Keratinocyte (primary cell): ENCODE measurements at regions not wholly inside any gene's neighbourhood (a gene's known extent, or its start where the extent isn't known, plus 50 kb on each side); places are given as distances from the start of the nearest gene placed in this dataset.

Experiments
- DNase-seq: peaks from one replicate; pipeline ENCODE4 v3.0.0-alpha.2; 2011; ENCODE audit warnings: low read depth, missing footprints, low spot score
- FAIRE-seq: peaks from 2 replicates; lab custom pipeline; 2011; peaks lifted over from hg19 to GRCh38; lab: Jason Lieb, UNC
- H2AFZ ChIP-seq: 2 replicates; pipeline ENCODE4 v1.6.0; 2012; ENCODE audit warnings: low read length, control low read depth, inconsistent platforms; ENCODE audit not compliant: control insufficient read depth
- H3K27ac ChIP-seq: 2 replicates; pipeline ENCODE4 v1.5.1; 2011; ENCODE audit warnings: low read length; ENCODE audit not compliant: control insufficient read depth, insufficient read depth
- H3K27me3 ChIP-seq: 3 replicates; pipeline ENCODE4 v1.6.0; 2011; ENCODE audit warnings: low read length; ENCODE audit not compliant: control insufficient read depth, insufficient read depth; ENCODE audit errors: extremely low read depth
- H3K36me3 ChIP-seq, 2 experiments: 2 replicates in 1 of 2; 3 replicates in 1 of 2; pipeline ENCODE4 v1.5.1; 2011; ENCODE audit warnings: low read length in 2 of 2, mild to moderate bottlenecking in 1 of 2; ENCODE audit not compliant: control insufficient read depth in 2 of 2, insufficient read depth in 2 of 2; ENCODE audit errors: extremely low read depth in 1 of 2
- H3K4me1 ChIP-seq: 3 replicates; pipeline ENCODE4 v1.5.1; 2011; ENCODE audit warnings: low read length; ENCODE audit not compliant: control insufficient read depth, insufficient read depth; ENCODE audit errors: extremely low read depth
- H3K4me2 ChIP-seq: 3 replicates; pipeline ENCODE4 v1.6.0; 2011; ENCODE audit warnings: low read depth, low read length; ENCODE audit not compliant: control insufficient read depth, insufficient read depth; ENCODE audit errors: extremely low read depth
- H3K4me3 ChIP-seq, 3 experiments: fragments of 200-600 bp in 1 of 3; sonication (generic) in 1 of 3; 2 replicates in 2 of 3; 3 replicates in 1 of 3; pipeline ENCODE4 v1.5.1; 2011 to 2016; ENCODE audit warnings: low read length in 3 of 3, mild to moderate bottlenecking in 3 of 3, control low read depth in 2 of 3, inconsistent platforms in 1 of 3, low read depth in 1 of 3, mixed read lengths in 1 of 3, mixed run types in 1 of 3, moderate library complexity in 1 of 3; ENCODE audit not compliant: control insufficient read depth in 2 of 3, insufficient read depth in 2 of 3; ENCODE audit errors: extremely low read depth in 1 of 3
- H3K79me2 ChIP-seq: 2 replicates; pipeline ENCODE4 v1.6.0; 2012; ENCODE audit warnings: low read length; ENCODE audit not compliant: control insufficient read depth, insufficient read depth
- H3K9ac ChIP-seq: 3 replicates; pipeline ENCODE4 v1.6.0; 2011; ENCODE audit warnings: low read length; ENCODE audit not compliant: control insufficient read depth, insufficient read depth; ENCODE audit errors: extremely low read depth
- H3K9me1 ChIP-seq: 3 replicates; pipeline ENCODE4 v1.6.0; 2011; ENCODE audit warnings: low read length; ENCODE audit not compliant: control insufficient read depth, insufficient read depth; ENCODE audit errors: extremely low read depth
- H3K9me3 ChIP-seq: 2 replicates; pipeline ENCODE4 v1.5.1; 2012; ENCODE audit warnings: low read depth, low read length; ENCODE audit not compliant: control insufficient read depth
- H4K20me1 ChIP-seq: 3 replicates; pipeline ENCODE4 v1.6.0; 2011; ENCODE audit warnings: low read length; ENCODE audit not compliant: control insufficient read depth, insufficient read depth; ENCODE audit errors: extremely low read depth
- EZH2 ChIP-seq: IDR thresholded peaks from one replicate; pipeline ENCODE4 v1.6.1; 2012; ENCODE audit warnings: inconsistent platforms, mild to moderate bottlenecking, low read length, moderate library complexity
- dilution Hi-C: fragments of 300-500 bp; cut with MboI; formaldehyde crosslinking; loops from one replicate; pipeline ENCODE4 v1.7.0; 2020; ENCODE audit warnings: low sequenced_read_pairs; ENCODE audit not compliant: extremely low pct_ligation_motif_present
- TF ChIP-seq, protein P1 (sequence below), 3 experiments: IDR thresholded peaks in 1 of 3; conservative IDR thresholded peaks in 1 of 3; optimal IDR thresholded peaks in 1 of 3; 2 replicates in 2 of 3; 3 replicates in 1 of 3; pipeline versions ENCODE3 to v1.5.1; 2011; ENCODE audit warnings: low read length in 3 of 3, mild to moderate bottlenecking in 3 of 3, moderate library complexity in 2 of 3, control low read depth in 1 of 3, inconsistent platforms in 1 of 3; ENCODE audit not compliant: insufficient read depth in 2 of 3; ENCODE audit errors: extremely low read depth in 1 of 3

DNA sequence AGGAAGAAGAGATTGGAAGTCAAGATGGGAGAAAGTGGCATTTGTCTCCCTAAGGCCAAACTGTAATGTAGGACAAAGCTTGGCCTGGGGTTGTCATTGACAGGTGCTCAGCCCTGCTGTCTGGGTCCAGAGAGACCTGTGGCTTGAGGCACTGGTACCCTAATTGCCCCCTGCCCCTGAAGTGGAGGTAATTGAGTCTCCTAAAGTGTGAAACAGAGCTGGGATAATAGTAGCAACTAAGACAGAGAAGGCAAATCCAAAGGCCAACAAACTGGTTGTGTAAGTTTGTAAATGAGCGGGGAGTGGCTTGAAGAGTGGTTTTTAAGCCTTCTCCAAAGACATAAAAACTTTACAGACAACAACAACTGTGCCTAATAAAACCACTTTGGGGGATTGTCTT is 264.2 kb upstream of the ROPN1 start:
- Histone ChIP-seq H3K36me3 (no peaks in the 10 kb centered on the region), H3K9me3 (no peaks in the 10 kb centered on the region), H3K4me3 (no peak overlapping the region), H2AFZ (peak overlapping the region; percentile 65), H3K79me2 (no peaks in the 10 kb centered on the region), H3K9me1 (no peaks in the 10 kb centered on the region), H3K4me2 (peak overlapping the region; percentile 53), H3K27me3 (no peaks in the 10 kb centered on the region), H4K20me1 (no peaks in the 10 kb centered on the region), H3K4me1 (peaks cover 34% of the 10 kb centered on the region), H3K27ac (no peak overlapping the region), H3K9ac (no peak overlapping the region)
- FAIRE-seq (peak; percentile 76), DNase-seq (no peak)
- dilution Hi-C loops, result no loop called here
- TF ChIP-seq, protein P1, sequence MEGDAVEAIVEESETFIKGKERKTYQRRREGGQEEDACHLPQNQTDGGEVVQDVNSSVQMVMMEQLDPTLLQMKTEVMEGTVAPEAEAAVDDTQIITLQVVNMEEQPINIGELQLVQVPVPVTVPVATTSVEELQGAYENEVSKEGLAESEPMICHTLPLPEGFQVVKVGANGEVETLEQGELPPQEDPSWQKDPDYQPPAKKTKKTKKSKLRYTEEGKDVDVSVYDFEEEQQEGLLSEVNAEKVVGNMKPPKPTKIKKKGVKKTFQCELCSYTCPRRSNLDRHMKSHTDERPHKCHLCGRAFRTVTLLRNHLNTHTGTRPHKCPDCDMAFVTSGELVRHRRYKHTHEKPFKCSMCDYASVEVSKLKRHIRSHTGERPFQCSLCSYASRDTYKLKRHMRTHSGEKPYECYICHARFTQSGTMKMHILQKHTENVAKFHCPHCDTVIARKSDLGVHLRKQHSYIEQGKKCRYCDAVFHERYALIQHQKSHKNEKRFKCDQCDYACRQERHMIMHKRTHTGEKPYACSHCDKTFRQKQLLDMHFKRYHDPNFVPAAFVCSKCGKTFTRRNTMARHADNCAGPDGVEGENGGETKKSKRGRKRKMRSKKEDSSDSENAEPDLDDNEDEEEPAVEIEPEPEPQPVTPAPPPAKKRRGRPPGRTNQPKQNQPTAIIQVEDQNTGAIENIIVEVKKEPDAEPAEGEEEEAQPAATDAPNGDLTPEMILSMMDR (optimal IDR thresholded peaks at IDR 0.05 in 1 of 3, IDR thresholded peaks at IDR 0.05 in 1 of 3, conservative IDR thresholded peaks at IDR 0.05 in 1 of 3; ENCODE audit: extremely low read depth in 1 of 3, insufficient read depth in 2 of 3, low read length in 3 of 3), result no peak
- TF ChIP-seq EZH2, result no peak

DNA sequence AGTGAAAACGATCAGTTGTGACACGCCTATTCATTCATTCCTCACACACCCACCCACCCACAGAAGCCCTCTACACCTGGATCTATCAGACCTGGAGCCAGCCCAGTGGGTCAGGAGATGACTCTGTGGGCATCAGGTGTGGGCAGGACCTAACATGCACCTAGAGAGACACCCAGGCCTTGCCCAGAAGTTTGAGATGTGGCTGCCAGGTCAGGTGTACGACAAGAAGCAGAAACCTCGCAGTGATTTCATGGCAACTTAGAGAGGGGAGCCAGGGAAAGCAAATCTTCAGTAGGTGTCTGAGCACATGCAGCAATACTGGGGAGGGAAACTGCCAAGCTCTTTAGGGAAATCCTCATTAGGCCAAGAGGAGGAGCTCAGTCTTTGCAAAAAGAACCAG is 264.7 kb upstream of the ROPN1 start:
- dilution Hi-C loops, result no loop called here
- peak; percentile 53 for FAIRE-seq
- Histone ChIP-seq H3K4me2 (peak overlapping the region; percentile 53), H3K4me3 (no peak overlapping the region), H3K4me1 (peaks cover 34% of the 10 kb centered on the region), H3K9ac (no peak overlapping the region), H3K9me1 (no peaks in the 10 kb centered on the region), H2AFZ (peak overlapping the region; percentile 8), H3K36me3 (no peaks in the 10 kb centered on the region), H3K79me2 (no peaks in the 10 kb centered on the region), H3K27me3 (no peaks in the 10 kb centered on the region), H4K20me1 (no peaks in the 10 kb centered on the region), H3K9me3 (no peaks in the 10 kb centered on the region), H3K27ac (no peak overlapping the region)
- no peak for DNase-seq
- TF ChIP-seq, protein P1 (optimal IDR thresholded peaks at IDR 0.05 in 1 of 3, IDR thresholded peaks at IDR 0.05 in 1 of 3, conservative IDR thresholded peaks at IDR 0.05 in 1 of 3; ENCODE audit: extremely low read depth in 1 of 3, insufficient read depth in 2 of 3, low read length in 3 of 3), result no peak
- TF ChIP-seq EZH2, result no peak
